GM03348 (cell line): ENCODE measurements at regions not wholly inside any gene's neighbourhood (a gene's known extent, or its start where the extent isn't known, plus 50 kb on each side); places are given as distances from the start of the nearest gene placed in this dataset.
A peak's percentile ranks its signal among the peaks of the same experiment; 100 is the strongest.

Experiments
- DNase-seq: peaks from one replicate; pipeline ENCODE4 v3.0.0; 2012; ENCODE audit warnings: low spot score

DNA sequence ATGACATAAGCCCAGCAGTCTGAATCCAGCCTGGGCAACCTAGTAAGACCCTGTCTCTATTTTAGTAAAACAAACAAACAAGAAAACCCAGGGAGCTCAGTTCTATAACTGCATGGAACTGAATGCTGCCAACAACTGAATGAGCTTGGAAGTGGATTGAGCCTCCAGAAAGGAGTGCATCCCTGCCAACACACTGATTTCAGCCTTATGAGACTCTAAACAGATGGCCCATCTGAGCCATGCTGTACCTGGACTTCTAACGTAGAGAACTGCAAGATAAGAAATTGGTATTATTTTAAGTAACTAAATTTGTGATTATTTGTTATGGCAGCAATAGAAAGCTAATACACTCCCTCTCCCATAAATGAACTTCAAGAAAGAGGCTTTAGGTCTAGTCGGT lies 150.4 kb upstream of the RAI14 start:
- DNase-seq = no peak

DNA sequence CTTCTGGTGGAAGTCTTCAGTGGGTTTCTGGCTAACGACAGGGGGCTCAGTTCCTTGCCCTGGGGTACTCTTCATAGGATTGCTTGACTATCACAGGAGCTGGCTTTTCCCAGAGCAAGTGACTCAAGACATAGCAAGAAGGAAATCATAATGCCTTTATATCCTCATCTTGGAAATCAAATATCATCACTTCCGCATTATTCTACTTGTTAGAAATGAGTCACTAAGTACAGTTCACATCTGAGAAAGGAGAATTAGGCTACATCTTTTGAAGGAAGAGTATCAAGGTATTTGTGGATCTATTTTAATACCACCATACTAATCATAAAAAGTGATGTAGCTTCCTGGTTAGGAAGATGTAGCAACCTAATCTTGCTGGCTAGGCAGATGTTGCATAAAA lies 148.2 kb upstream of the RAI14 start:
- DNase-seq = no peak

DNA sequence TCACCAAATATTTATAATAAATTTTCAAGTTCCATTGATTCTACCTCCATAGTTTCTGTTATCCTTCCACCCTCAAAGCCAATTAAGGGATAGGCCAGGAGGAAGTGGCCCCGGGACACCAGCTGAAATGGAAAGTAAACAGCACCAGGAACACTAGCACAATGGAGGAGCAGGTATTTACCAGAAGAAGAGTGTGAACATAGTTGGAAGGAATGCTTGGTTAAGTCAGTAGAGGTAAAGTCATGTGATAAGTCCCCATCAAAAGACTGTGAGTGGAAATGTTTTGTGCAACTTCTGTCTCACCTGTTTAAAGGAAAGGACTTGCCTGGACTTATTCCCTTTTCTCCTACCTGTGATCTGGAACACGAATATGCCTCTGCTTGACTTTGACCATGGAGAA lies 146.7 kb upstream of the RAI14 start:
- DNase-seq = no peak

DNA sequence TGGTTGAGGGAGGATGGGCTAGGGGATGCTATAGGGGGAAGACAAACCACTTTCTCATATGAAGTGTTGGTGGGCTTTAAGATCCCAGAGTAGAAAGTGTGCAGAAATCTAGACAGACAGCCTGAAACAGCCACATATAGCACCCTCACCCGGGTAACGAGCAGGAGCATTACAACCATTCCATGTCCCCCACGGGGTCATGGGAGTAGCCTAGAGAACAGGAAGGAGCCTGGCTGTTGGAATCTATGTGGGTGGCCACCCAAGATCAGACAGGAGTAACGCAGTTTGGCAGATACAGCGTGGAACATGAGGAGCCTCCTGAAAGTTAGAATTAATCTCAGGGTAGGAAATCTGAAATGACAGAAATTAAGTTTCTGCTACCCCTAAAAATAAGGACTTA lies 146.1 kb upstream of the RAI14 start:
- DNase-seq = no peak

DNA sequence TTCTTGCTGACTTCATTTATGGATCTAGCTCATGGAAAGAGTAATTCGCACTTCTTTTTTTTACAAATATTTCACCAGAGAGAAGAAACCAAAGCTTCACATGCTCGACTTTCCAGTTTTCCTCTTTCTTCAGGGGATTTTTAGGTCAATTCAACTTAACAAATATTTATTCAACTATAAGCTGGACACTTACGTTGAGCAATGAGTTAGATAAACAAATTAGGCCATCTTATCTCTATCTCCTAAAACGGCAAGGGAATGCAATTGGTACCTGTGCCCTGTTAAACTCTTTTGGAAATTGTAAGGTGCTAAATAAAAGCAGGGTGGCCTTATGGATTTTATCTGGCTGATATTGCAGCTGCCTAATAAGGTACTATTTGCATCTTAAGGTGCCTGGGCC lies 145.1 kb upstream of the RAI14 start:
- no peak for DNase-seq

DNA sequence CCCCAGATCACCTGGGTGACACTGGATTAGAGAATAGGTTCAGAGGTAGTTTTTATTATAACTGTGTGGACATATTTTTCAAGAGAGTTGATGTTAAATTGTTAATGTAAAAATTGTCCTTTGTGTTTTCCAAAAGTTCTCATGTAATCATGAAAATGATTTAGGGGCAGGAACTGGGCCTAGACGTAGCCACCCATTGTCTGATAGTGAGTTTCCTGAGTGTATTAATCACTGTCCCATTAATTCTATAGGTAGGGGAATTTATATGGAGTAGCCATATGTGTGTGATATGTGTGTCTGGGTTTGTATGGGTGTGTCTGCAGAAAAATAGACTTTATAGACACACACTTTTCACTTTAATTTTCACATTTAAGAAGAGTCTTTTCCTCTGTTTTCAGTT lies 144.6 kb upstream of the RAI14 start:
- no peak for DNase-seq

DNA sequence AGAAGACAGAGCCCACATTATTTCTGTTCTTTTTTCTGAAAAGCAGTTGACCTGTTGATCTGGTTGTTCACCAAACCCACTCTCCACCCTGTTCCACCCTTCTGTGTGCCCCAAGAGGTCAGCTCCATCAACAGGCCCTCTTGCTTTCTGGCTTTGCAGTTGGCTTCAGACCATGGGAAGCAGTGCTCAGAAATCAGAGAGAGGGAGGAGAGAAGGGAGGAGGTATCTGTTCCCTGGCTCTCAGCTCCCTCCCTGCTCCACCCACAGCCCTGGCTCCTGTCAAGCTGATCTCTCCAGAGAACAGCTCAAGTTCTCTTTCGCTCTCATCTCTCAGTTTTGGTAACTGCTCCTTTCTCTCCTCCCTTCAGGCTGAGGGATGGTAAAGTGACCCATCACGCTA lies 144.2 kb upstream of the RAI14 start:
- no peak for DNase-seq

DNA sequence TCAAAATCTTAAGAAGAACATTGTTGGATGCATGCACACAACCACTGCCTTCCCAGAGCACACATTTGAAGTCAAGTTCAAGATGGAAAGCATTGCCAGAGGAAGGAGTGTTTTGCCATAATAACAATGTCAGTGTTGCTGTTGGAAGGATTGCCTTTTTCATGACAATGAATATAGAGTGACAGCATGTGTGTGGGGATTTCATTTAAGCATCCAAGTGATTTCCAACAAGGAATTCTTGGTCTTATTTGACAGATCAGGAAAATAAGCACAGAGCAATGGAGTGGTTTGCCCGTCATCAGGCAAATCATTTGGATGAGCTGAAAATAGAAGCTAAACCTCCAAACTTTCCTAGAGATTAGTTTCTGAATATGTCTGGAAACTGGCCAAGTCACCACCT lies 140.0 kb upstream of the RAI14 start:
- DNase-seq = no peak

DNA sequence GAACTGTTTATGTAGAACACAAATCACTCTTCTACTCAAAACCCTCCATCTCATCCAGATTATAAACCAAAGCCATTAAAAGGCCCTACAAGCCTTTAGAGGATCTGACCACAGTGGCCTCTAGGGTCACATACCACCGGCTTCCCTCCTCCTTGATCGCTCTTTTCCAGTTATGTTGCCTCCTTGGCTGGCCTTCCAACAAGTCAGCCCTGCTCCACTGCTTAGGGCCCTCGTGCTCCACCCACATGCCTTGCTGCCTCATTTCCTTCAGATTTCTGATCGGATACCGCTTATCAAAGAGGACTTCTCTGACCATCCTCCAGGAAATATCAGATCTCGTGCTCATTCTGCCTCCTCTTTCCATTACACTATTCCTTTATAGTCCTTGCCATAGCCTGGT lies 139.4 kb upstream of the RAI14 start:
- no peak for DNase-seq

DNA sequence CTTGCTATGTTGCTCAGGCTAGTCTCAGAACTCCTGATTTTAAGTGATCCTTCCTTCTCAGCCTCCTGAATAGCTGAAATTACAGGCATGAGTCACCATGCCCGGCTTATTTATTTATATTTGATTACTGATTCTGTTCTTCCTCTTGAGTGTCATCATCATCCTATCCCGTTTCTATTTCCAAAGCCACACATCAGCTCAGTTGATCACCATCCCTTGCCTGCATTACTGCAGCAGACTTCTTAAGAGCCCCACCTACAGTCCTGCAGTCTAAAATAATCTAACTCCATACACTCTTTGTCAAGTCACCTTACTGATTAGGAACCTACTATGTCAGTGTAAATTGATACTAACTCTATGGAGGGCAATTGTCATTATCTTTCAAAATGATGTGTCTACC lies 138.9 kb upstream of the RAI14 start:
- DNase-seq = no peak

DNA sequence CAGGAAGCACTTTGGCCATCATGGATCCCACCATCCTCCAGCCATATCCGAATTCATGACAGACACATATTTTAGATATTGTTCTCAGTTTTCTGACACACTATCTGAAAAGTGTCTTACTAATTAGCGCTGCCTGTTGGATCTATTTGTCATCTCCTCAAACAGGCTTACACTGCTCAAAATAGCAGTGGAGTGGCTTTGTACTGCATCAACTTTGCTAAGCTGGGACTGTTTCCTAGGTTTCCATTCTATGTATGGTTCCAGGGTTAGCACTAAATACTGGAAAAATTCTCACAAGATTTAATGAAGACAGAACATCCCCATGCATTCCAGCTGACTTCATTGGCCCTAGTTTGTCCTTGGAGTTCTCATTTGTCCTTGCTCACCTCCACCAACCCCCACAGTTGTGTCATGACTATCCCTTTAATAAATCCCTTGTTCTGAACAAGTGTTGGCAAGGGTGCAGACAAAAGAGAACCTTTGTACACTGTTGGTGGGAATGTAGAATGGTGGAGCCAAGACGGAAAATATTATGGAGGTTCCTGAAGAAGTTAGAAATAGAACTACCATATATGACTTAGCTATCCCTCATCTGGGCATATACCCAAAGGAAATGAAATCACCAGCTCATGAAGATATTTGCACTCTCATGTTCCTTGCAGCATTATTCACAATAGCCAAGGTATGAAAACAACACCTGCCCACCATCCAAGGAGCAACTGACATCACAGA lies 136.5 kb upstream of the RAI14 start:
- no peak for DNase-seq

DNA sequence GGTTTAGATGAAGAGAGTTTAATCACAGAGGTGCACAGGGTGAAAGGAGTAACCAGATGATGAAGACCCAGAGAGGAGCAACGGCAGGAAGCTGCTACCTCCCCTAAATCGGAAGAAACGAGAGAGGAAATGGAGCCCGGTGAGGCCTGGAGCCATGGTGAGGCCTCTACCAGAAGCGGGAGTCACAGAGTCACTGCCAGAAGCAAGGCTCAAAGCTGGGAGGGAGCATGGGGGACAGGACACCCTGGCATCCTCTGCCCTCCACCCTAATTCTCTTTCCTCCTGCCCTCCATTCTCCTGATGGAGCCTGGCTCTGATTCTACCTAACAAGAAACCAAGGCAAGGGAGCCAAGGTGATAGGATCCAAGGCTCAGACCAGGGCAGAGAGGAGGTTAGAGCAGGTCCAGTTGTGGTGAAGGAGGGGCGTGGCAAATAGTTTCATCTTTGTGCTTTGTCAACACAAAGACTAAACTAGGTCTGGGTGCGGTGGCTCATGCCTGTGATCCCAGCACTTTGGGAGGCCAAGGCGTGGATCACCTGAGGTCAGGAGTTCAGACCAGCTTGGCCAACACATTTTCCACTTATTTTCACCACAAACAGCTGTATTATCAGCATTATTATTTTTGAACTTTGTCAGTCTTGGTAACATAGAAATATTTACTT lies 134.4 kb upstream of the RAI14 start:
- no peak for DNase-seq

DNA sequence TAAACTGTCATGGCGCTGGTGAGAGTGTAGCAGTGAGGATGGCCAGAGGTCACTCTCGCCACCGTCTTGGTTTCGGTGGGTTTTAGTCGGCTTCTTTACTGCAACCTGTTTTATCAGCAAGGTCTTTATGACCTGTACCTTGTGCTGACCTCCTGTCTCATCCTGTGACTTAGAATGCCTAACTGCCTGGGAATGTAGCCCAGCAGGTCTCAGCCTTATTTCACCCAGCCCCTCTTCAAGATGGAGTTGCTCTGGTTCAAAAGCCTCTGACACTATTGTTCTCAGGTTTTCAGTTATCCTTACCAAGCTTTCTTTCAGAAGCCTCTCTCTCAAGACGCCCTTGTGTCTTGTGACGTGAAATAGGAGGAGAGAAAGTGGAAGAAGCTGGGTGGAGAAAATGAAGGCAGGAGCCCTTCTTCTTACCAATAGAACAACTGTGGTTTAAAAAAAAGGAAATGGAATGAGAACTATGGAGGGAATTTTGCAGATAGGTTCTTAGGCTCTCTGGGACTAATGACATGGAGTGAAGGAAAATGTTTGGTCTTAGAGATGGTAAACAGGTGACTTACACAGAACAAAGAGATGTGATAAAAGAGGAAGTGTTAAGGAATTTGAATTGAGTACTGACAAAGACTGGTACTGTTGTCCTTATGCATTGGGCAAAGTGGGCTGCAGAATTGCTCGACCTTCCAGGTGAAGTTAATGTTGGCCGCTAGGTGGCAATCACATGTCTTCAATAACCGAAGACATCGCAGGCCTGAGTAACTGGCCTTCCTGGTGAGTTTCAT lies 133.3 kb upstream of the RAI14 start:
- DNase-seq = peak; percentile 80

DNA sequence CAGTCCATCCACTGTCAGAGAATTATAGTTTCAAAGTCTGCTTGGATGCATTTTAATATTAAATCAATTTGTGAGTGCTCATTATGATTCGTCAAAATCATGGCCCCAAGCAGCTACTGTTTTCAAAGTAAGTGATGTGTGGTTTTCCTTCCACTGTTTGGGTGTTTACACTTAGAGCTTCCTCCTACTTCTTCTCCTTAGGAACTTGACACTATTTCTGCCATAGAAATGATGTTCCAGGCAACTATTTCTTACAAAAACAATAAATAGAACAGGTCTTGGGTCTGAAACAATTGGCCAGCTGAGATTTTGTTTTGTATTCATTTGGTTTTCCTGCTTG lies 132.8 kb upstream of the RAI14 start:
- DNase-seq = no peak

DNA sequence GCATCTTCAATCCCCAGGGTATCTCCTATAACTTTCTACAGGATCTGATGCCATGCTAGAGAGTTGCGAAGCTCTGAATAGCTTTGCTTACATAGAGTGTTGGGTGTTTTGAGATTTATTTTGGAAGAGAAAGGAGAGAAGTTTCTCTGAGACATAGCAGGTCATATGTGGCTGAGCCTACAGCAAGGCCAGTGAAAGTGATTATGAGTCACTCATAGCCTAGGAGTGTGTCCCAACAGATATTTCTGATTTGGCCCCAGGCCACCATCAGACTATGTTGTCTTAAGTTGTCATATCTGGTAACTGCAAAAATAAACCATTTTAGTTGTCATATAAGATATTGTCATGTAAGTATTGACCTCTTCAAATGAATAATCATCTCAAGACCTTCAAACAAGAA lies 132.0 kb upstream of the RAI14 start:
- peak; percentile 52 for DNase-seq

DNA sequence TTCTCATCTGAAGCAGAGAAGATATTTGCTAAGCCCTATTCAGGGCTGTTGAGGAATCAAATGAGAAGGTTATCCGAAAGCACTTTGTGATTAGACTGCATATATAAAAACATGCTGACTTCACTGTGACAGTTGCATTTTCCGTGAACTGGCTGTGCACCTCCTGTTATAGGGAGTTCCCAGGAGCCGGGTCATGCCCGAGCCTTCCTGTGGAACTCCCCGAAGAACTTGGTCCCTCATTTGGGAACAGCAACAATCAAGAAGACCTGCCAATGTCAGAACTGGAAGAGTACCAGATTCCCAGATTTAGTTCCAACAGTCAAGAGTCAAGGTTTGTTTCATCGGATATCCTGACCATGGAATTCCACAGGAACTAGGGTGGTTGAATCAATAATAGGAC lies 130.4 kb upstream of the RAI14 start:
- no peak for DNase-seq

DNA sequence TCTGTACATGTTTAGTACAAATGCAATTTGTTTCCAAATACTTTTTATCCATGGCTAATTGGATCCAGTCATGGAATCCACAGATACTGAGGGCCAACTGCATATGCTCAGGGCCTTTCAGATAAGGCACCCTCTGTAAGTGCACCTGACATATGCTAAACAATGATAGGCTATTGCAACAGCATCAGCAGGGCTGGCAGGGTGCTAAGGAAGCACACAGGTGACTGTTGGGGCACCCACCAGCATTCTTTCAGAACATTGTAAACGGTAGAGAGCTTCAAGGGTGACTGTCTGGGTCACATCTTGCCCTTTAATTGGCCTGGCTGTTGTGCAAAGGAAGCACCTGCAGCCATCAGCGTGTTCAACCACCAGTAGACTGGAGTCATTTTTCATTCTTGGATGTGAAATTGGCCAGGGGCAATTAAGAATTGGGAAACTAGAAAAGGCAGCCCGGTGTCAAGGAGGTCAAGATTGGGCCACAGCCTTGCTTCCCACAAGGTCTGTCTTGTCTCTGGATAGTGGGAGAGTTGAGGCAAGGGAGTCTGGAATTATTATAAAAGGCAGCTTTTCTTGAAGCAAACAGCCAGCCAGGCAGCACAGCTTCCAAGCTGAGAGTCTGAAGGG lies 129.3 kb upstream of the RAI14 start:
- no peak for DNase-seq

DNA sequence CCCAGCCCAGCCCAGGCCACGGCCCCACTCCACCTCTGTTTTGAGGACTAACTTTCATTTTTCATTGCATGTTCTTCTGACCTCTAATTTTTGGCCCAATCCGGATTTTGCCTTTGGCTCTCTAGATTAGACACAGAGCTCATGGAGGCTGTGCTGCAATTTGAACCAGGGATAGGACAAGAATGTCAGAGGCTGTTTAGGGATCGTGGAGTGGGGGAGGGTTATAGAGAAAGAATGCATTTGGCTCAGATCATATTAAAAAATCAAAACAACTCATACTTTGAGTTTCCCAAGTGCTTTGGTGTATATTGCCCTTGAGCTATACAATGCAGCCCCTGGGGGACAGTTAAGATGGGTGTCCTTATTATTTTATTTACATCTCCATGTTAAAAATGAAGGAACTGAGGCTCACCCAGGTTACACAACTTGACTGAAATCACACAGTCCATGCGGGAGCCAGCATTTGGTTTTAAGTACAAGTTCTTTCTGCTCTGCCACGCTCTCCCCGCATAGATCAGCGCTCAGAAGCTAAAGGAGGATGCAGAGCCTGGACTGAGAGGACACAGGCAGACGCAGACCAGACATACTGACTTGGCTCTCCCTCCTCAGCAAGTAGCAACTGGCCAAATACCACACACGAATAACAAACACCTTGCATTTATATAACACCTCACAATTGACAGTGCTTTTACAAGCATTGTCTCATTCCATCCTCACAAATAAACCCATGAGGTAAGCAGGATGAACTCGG lies 126.4 kb upstream of the RAI14 start:
- DNase-seq = no peak

DNA sequence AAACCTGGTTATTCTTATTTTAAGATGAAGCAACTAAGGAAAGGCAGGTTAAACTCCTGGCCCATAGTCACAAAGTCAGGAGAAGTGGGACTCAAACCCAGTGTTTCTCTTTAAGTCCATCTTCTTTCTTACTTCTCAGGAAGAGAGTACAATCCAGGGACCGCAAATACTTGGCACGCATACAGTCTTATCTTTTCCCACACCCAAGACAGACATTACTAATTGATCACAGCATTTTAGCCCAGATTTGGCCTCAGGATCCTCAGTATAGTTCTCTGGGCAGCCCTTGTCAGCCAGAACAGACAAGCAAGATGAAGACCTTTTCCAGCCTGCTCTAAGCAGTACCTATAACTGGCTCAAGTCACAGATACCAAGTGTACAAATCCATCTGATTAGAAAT lies 125.5 kb upstream of the RAI14 start:
- no peak for DNase-seq

DNA sequence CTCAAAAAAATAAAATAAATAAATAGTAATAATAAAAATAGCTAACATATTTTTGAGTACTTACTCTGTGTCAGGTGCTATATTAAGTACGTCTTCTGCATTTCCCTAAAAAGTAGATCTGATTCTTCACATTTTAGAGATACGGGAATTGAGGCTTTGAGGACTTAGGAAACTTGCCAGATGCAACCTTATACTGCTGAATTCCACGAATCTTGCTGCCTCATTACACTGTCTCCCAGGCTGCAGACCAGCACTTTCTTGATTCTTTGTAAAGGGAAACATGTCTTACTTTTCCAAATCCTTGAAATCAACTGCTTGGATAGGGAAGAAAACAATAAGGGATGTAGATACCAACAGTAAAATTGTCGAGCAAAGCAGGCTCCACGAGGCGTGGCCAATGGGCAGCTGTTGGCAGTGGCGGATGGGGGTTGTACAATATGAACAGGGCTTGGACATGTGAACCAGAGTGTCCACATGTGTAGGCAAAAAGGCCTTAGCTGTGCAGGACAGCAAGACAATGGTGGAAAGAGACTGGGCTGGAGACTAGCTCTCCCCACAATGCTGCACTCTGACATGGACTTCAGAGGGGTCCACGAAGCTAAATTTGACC lies 124.3 kb upstream of the RAI14 start:
- no peak for DNase-seq

DNA sequence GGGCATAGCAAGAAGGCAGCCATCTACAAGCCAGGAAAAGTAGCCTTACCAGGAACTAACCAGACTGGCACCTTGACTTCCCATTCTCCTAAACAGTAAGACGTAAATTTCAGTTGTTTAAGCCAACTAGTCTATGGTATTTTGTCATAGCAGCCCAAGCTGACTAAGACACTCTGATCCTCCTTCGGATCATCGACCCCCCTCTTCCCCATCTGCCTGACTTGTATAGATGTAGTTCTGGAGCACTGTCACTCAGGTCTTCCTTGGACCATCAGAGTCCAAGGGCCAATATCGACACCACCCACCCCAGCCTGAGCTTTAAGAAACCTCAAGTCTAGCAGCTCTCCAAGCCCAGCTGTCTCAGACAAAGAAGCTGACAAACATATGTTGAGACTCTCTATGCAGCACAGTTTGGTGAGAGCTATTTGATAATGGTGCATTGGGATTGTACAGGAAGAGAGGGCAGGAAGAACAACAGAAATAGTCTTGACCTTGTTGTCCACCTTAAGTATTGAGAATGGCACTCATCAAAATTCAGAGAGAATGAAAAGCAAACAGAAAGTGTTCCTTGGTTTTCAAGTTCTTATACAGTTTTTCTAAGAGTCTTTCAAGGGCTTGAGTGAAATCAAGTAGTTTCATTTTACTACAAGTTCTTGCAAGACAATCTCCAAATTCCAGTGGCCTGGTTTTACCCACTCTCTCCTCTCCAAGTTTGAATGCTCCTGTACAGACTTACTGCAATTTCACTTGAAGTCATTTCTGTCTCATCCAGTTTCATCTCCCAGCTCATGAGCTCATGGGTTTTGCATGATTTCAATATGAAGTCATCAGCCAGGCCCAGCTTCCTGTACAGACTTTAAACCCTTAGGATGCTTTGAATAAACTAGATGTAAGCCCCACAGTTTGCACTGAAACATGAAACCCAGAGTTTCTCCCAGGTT lies 122.3 kb upstream of the RAI14 start:
- peak; percentile 62 for DNase-seq
